Astrocyte (in vitro differentiated cells and primary cell): ENCODE measurements at regions not wholly inside any gene's neighbourhood (a gene's known extent, or its start where the extent isn't known, plus 50 kb on each side); places are given as distances from the start of the nearest gene placed in this dataset.

ENCODE experiments used
- DNase-seq: peaks from one replicate; pipeline ENCODE4 v3.0.0-alpha.2; 2010; ENCODE audit warnings: low read depth
- FAIRE-seq: peaks from 2 replicates; lab custom pipeline; 2011; peaks lifted over from hg19 to GRCh38; lab: Jason Lieb, UNC
- H2AFZ ChIP-seq: 2 replicates; pipeline ENCODE4 v1.6.0; 2012; ENCODE audit warnings: low read depth, low read length, inconsistent platforms
- H3K27ac ChIP-seq: 2 replicates; pipeline ENCODE4 v1.5.1; 2011; ENCODE audit warnings: low read depth, low read length, inconsistent platforms
- H3K27me3 ChIP-seq: 2 replicates; pipeline ENCODE4 v1.6.0; 2011; ENCODE audit warnings: low read length, inconsistent platforms; ENCODE audit not compliant: insufficient read depth
- H3K36me3 ChIP-seq: 2 replicates; pipeline ENCODE4 v1.5.1; 2011; ENCODE audit warnings: low read length, inconsistent platforms; ENCODE audit not compliant: insufficient read depth
- H3K4me1 ChIP-seq: 2 replicates; pipeline ENCODE4 v1.5.1; 2011; ENCODE audit warnings: low read length, inconsistent platforms; ENCODE audit not compliant: insufficient read depth
- H3K4me2 ChIP-seq: 2 replicates; pipeline ENCODE4 v1.6.0; 2012; ENCODE audit warnings: low read length, inconsistent platforms
- H3K4me3 ChIP-seq: 2 replicates; pipeline ENCODE4 v1.5.1; 2011; ENCODE audit warnings: low read depth, mild to moderate bottlenecking, low read length, inconsistent platforms; ENCODE audit not compliant: insufficient read depth
- H3K79me2 ChIP-seq: 2 replicates; pipeline ENCODE4 v1.6.0; 2012; ENCODE audit warnings: mild to moderate bottlenecking, low read length, inconsistent platforms; ENCODE audit not compliant: insufficient read depth
- H3K9ac ChIP-seq: 2 replicates; pipeline ENCODE4 v1.6.0; 2012; ENCODE audit warnings: mild to moderate bottlenecking, low read length, inconsistent platforms
- H3K9me3 ChIP-seq: 2 replicates; pipeline ENCODE4 v1.5.1; 2012; ENCODE audit warnings: low read depth, mild to moderate bottlenecking, low read length, inconsistent platforms; ENCODE audit not compliant: insufficient read depth
- H4K20me1 ChIP-seq: 2 replicates; pipeline ENCODE4 v1.6.0; 2012; ENCODE audit warnings: low read length, inconsistent platforms; ENCODE audit not compliant: insufficient read depth
- H3K27ac Mint-ChIP-seq: one replicate; pipeline ENCODE4 v1.8.0; 2021; ENCODE audit warnings: mild to moderate bottlenecking, mixed read lengths; ENCODE audit not compliant: unreplicated experiment
- H3K27me3 Mint-ChIP-seq: one replicate; pipeline ENCODE4 v1.8.0; 2021; ENCODE audit warnings: low read depth, mixed read lengths; ENCODE audit not compliant: unreplicated experiment
- H3K36me3 Mint-ChIP-seq: one replicate; pipeline ENCODE4 v1.8.0; 2021; ENCODE audit warnings: low read depth, mixed read lengths; ENCODE audit not compliant: unreplicated experiment
- H3K4me1 Mint-ChIP-seq: one replicate; pipeline ENCODE4 v1.8.0; 2021; ENCODE audit warnings: low read depth, mixed read lengths; ENCODE audit not compliant: unreplicated experiment
- H3K4me3 Mint-ChIP-seq: one replicate; pipeline ENCODE4 v1.8.0; 2021; ENCODE audit warnings: mild to moderate bottlenecking, moderate library complexity, mixed read lengths; ENCODE audit not compliant: unreplicated experiment
- H3K9me3 Mint-ChIP-seq: one replicate; pipeline ENCODE4 v1.8.0; 2021; ENCODE audit warnings: mild to moderate bottlenecking, mixed read lengths; ENCODE audit not compliant: unreplicated experiment
- CTCF ChIP-seq: IDR thresholded peaks from 2 replicates; pipeline ENCODE4 v1.5.1; 2011; ENCODE audit warnings: low read depth, mild to moderate bottlenecking, inconsistent platforms, low read length, moderate library complexity; ENCODE audit not compliant: insufficient read depth
- EZH2 ChIP-seq: IDR thresholded peaks from 2 replicates; pipeline ENCODE4 v1.6.1; 2012; ENCODE audit warnings: mild to moderate bottlenecking, low read length, inconsistent platforms; ENCODE audit not compliant: insufficient read depth

GRCh38 chr20:3312940-3313682 lies 74.1 kb upstream of the SLC4A11 start:
- FAIRE-seq (peak; percentile 60), DNase-seq (peak; percentile 46)
- Histone ChIP-seq H4K20me1 (peaks cover 4% of the 10 kb centered on the region), H3K9me3 (no peaks in the 10 kb centered on the region), H3K4me1 (peaks cover 23% of the 10 kb centered on the region), H3K27ac (peak overlapping the region; percentile 31), H3K27me3 (no peaks in the 10 kb centered on the region), H2AFZ (no peak overlapping the region), H3K9ac (peak overlapping the region; percentile 10), H3K36me3 (peaks cover 12% of the 10 kb centered on the region), H3K4me3 (no peak overlapping the region), H3K4me2 (peak overlapping the region; percentile 55), H3K79me2 (no peaks in the 10 kb centered on the region)
- Mint-ChIP-seq H3K9me3 (no peaks in the 10 kb centered on the region), H3K4me3 (no peak overlapping the region), H3K27ac (peak overlapping the region; percentile 56), H3K36me3 (peaks cover 34% of the 10 kb centered on the region), H3K4me1 (peaks cover 32% of the 10 kb centered on the region), H3K27me3 (no peaks in the 10 kb centered on the region)
- TF ChIP-seq EZH2 = no peak
- TF ChIP-seq CTCF = no peak

GRCh38 chr20:3311623-3312022 lies 72.6 kb upstream of the SLC4A11 start:
- H3K27ac Mint-ChIP-seq = no peak overlapping the region
- no peaks in the 10 kb centered on the region for H3K9me3 ChIP-seq

More at GRCh38 chr20:3311623-3312022, 72.6 kb upstream of the SLC4A11 start:
- Histone ChIP-seq H4K20me1 (peaks cover 4% of the 10 kb centered on the region), H3K9ac (no peak overlapping the region), H3K4me1 (peaks cover 23% of the 10 kb centered on the region), H3K4me3 (no peak overlapping the region), H3K79me2 (no peaks in the 10 kb centered on the region), H2AFZ (no peak overlapping the region), H3K27me3 (no peaks in the 10 kb centered on the region), H3K27ac (no peak overlapping the region), H3K36me3 (peaks cover 16% of the 10 kb centered on the region), H3K4me2 (no peak overlapping the region)
- DNase-seq (no peak), FAIRE-seq (no peak)
- peaks cover 35% of the 10 kb centered on the region for H3K36me3 Mint-ChIP-seq
- no peak overlapping the region for H3K4me3 Mint-ChIP-seq
- peaks cover 33% of the 10 kb centered on the region for H3K4me1 Mint-ChIP-seq
- no peaks in the 10 kb centered on the region for H3K27me3 Mint-ChIP-seq
- no peaks in the 10 kb centered on the region for H3K9me3 Mint-ChIP-seq
- no peak for TF ChIP-seq CTCF
- no peak for TF ChIP-seq EZH2
